ENCODE measurements at regions not wholly inside any gene's neighbourhood (a gene's known extent, or its start where the extent isn't known, plus 50 kb on each side); places are given as distances from the start of the nearest gene placed in this dataset.

GRCh38 chr10:128462844-128463243, 336.6 kb upstream of the MKI67 start:
- DNase-seq (ENCODE audit: low read depth, low spot score): no peak
- in situ Hi-C loops (cut with HindIII; ENCODE audit: low pct_unique_long_range_greater_than_20kb, low sequenced_read_pairs): no loop called here

- in situ Hi-C loops (cut with HindIII; ENCODE audit: low pct_unique_long_range_greater_than_20kb, low sequenced_read_pairs): no loop called here
Measured at GRCh38 chr10:128463991-128464760, 338.0 kb upstream of the MKI67 start.

GRCh38 chr10:128465697-128466096, 339.5 kb upstream of the MKI67 start:
- no peak for DNase-seq (ENCODE audit: low read depth, low spot score)
- in situ Hi-C loops (cut with HindIII; ENCODE audit: low pct_unique_long_range_greater_than_20kb, low sequenced_read_pairs): no loop called here

More at GRCh38 chr10:128463991-128464760, 338.0 kb upstream of the MKI67 start:
- DNase-seq (ENCODE audit: low read depth, low spot score): peak; percentile 61

DNA sequence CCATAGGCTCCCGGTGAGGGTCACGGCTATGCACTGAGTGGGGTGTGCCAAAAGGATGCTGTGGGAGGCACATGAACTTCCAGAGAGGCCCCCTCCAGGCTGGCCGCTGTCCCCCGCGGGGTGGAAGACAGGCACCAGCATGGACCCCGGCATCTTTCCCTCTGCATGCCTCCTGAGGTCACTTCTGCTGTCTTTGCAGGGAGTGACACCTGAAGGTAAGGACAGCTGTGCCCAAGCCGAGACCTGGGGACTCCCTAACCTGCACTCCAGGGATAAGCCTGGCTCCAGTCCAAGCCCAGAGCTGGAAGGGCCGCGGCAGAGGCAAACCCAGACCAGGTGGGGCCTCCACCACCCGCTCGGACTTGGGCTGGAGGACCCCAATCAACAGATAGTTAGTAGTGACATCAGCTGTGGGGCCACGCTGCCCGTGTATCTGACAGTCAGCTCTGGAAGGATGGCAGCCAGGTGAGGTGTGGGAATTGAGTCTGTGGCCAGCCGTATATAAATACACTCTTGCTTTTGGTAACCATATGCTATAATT, 340.7 kb upstream of the MKI67 start:
- no peak for DNase-seq (ENCODE audit: low read depth, low spot score)
- in situ Hi-C loops (cut with HindIII; ENCODE audit: low pct_unique_long_range_greater_than_20kb, low sequenced_read_pairs): no loop called here

DNA sequence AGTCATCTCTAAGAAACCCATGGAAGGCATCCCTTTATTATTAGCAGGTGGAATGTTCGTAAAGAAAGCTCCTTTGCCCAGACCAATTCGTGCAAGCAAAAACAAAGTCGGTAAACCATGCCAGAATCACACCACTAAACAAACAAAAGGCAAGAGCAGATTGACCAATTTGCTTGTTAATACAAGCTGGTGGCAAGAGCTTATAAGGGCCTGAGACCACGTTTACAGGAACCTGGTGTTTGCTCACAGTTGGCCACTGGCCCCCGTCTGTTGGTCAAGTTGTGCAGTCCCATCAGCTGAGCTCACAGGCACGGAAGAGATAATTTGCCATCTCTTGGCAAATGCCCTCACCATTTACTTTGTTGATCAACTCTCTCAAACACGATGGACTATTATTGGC, 342.2 kb upstream of the MKI67 start:
- in situ Hi-C loops (cut with HindIII; ENCODE audit: low pct_unique_long_range_greater_than_20kb, low sequenced_read_pairs): no loop called here
- DNase-seq (ENCODE audit: low read depth, low spot score): no peak

GRCh38 chr10:128469515-128469914, 343.3 kb upstream of the MKI67 start:
- no peak for DNase-seq (ENCODE audit: low read depth, low spot score)
- in situ Hi-C loops (cut with HindIII; ENCODE audit: low pct_unique_long_range_greater_than_20kb, low sequenced_read_pairs): no loop called here

DNA sequence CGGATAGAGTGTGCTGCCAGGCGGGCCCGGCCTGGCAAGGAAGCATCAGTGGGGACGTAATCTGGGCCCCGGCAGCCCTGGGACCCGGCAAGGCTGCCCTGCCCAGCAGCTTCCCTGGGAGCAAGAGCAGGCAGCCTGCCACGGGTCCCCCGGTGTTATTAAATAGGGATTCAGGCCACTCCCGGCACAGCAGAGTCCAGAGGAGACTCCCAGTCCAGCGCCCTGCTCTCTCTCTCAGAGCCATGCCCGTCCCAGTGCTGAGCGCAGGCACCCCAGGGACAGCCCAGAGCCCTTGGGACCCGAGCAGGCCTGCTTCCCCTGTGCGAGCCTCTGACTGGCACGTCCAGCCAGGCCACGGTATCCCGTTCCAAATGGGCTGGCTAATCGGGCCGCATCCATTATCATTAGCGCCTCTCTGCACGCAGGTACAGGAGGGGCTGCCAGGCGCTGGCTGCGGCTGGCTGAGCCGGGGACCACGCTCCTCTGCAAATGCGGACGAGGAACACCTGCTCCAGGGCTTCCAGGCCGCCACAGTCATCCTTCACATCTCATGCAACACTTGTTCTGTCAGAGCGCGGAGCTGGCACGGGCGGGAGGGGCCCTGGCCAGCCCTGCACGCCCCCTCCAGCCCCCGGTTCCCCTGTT, 344.2 kb upstream of the MKI67 start:
- in situ Hi-C loops (cut with HindIII; ENCODE audit: low pct_unique_long_range_greater_than_20kb, low sequenced_read_pairs): no loop called here
- no peak for DNase-seq (ENCODE audit: low read depth, low spot score)

GRCh38 chr10:128471151-128471550, 344.9 kb upstream of the MKI67 start:
- in situ Hi-C loops (cut with HindIII; ENCODE audit: low pct_unique_long_range_greater_than_20kb, low sequenced_read_pairs): no loop called here
- DNase-seq (ENCODE audit: low read depth, low spot score): no peak

DNA sequence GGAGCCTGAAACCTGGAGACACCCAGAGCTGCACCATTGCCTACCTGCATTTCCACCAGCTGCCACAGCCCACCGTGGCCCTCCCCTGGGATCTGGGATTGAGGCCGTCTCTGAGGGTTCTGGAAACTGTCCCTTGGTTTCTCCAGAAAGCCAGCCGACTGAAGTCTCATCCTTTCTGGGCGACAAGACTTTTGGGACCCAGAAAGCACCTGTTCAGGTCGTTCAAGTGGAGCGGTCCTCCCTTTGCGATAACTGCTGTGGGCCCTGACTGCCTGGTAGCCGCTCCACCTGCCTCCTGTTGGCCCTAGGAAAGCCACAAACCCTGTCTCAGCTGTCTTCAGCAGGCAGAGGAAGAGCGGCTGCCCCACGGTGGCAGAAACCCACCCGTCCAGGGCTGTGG, 346.0 kb upstream of the MKI67 start:
- DNase-seq (ENCODE audit: low read depth, low spot score): no peak
- in situ Hi-C loops (cut with HindIII; ENCODE audit: low pct_unique_long_range_greater_than_20kb, low sequenced_read_pairs): no loop called here

DNA sequence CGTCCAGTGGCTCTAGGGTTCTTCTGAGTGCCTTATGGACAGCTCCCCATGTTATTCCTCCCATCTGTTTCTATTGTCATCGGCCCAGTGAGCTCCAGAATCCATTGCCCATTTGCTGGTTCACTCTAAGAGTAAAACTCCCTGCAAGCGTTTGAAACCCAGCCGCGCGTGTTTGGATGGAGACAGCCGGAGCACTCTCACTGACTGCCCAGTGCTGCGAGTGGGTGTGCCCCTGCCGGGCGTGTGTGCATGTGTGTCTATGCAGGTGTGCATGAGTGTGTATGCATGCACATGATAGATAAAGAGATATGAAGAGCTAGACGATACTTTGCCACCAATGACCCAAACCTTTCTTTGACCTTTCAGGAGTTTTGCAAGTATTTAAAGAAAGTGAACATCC, 347.2 kb upstream of the MKI67 start:
- in situ Hi-C loops (cut with HindIII; ENCODE audit: low pct_unique_long_range_greater_than_20kb, low sequenced_read_pairs): no loop called here
- no peak for DNase-seq (ENCODE audit: low read depth, low spot score)

DNA sequence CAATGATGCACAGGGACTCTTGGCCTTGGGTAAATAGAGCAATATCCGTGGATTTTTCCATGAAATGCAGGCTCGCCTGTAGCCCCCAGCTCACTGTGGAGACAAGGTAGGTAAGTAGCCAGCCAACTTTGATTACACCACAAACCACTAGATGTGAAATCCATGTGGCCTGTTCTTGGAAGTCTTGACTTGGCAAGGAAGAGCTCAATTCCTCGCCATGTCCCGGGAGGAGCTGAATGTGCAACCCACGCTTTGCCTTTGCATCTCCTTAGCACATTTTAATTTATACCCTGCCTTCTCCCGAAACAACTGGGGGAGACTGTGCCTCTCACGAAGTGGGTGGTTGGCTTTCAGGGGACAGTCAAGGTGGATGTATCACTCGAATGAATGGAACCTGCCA, 347.7 kb upstream of the MKI67 start:
- in situ Hi-C loops (cut with HindIII; ENCODE audit: low pct_unique_long_range_greater_than_20kb, low sequenced_read_pairs): no loop called here
- no peak for DNase-seq (ENCODE audit: low read depth, low spot score)

DNA sequence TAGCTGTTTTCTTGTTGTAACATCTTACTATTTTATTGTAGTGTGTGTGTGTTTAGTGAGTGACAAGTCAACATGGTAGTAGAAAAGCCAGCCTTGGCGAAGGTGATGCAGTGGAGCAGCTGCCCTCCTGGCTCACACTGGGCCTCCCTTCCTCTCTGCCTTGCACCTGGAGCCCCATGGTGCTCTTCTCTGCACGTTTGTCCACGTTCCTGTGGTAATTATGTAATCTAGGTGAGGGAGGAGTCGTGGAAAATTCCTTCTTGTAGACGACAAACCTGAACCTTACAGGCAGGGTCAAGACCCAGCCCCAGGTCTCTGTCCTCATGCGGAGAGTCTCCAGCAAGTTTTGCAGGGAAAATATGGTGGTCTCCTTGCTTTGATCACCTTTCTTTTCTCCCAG, 348.3 kb upstream of the MKI67 start:
- no peak for DNase-seq (ENCODE audit: low read depth, low spot score)
- in situ Hi-C loops (cut with HindIII; ENCODE audit: low pct_unique_long_range_greater_than_20kb, low sequenced_read_pairs): no loop called here

- in situ Hi-C loops (cut with HindIII; ENCODE audit: low pct_unique_long_range_greater_than_20kb, low sequenced_read_pairs): no loop called here
Measured at GRCh38 chr10:128475686-128476367, 349.6 kb upstream of the MKI67 start.

GRCh38 chr10:128476368-128476725, 350.1 kb upstream of the MKI67 start:
- in situ Hi-C loops (cut with HindIII; ENCODE audit: low pct_unique_long_range_greater_than_20kb, low sequenced_read_pairs): no loop called here
- DNase-seq (ENCODE audit: low read depth, low spot score): no peak

More at GRCh38 chr10:128475686-128476367, 349.6 kb upstream of the MKI67 start:
- no peak for DNase-seq (ENCODE audit: low read depth, low spot score)

- in situ Hi-C loops (cut with HindIII; ENCODE audit: low pct_unique_long_range_greater_than_20kb, low sequenced_read_pairs): no loop called here
- no peak for DNase-seq (ENCODE audit: low read depth, low spot score)
Measured at GRCh38 chr10:128476845-128477244, 350.6 kb upstream of the MKI67 start.

DNA sequence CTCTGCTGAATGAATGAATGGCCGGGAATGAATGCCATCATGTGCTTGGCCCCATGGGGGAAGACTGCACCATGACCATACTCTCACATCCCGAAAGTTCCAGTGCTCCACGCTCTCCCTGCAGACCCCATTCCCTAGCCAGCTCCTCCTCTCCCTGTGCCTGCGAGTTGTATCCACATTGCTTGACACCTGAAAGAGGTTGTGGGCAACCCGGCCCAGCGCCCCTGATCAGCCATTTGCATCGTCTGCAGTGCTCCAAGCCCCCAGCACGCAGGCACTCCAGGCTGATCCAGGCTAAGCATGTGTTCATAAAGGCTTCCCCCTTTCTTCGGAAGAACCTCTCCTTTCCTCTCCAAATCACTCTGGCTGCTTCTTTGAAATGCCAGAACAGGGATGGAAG, 354.4 kb upstream of the MKI67 start:
- DNase-seq (ENCODE audit: low read depth, low spot score): no peak
- in situ Hi-C loops (cut with HindIII; ENCODE audit: low pct_unique_long_range_greater_than_20kb, low sequenced_read_pairs): no loop called here

DNA sequence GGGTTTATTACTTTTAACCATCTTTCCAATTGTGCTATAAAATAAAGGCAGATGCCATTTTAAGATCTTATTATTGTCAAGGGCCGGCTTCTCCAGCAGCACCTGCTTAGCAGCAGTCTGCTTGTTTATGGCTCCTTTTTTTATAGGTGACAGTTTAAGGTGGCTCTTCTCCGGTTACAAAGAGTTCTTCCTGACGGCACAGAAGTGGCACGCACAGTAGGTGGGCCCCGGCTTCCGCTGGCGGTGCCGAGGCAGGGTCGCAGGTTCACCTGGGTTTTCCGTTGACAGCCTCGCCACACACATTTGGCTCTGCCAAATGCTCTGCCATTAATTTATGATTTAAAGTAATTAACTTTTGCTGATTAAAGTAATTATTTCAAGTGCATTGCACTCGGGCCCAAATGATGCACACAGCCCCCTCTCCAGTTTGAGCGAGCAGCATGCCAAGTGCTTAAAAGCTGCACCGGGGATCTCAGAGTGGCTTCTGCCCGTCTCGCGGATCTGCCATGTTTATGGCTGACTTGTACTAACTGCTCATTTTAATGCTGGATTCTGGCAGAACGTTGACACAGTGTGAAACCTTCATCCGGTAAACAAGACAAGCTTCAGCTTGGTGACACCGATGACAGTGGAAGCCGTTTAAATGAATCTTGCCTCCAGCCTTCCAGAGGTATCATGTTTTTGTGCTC, 355.1 kb upstream of the MKI67 start:
- no peak for DNase-seq (ENCODE audit: low read depth, low spot score)
- in situ Hi-C loops (cut with HindIII; ENCODE audit: low pct_unique_long_range_greater_than_20kb, low sequenced_read_pairs): no loop called here

- in situ Hi-C loops (cut with HindIII; ENCODE audit: low pct_unique_long_range_greater_than_20kb, low sequenced_read_pairs): no loop called here
- no peak for DNase-seq (ENCODE audit: low read depth, low spot score)
Measured at GRCh38 chr10:128482052-128482451, 355.8 kb upstream of the MKI67 start.

Measured in SK-MEL-5 (cell line).